SK-N-SH (cell line): ENCODE measurements at regions not wholly inside any gene's neighbourhood (a gene's known extent, or its start where the extent isn't known, plus 50 kb on each side); places are given as distances from the start of the nearest gene placed in this dataset.

ENCODE experiments used
- CTCF ChIA-PET: fragments of 300-600, 350-600 bp; formaldehyde crosslinking; extraction: SDS; loops from one replicate; lab custom pipeline; 2021; lab: Yijun Ruan, JAX
- POLR2A ChIA-PET: fragments of 350-600 bp; sonication (Branson Sonifier 250); formaldehyde crosslinking; extraction: SDS; loops from one replicate; lab custom pipeline; 2020; ENCODE audit warnings: antibody characterized with exemption, inconsistent platforms; lab: Yijun Ruan, JAX
- DNase-seq: peaks from one replicate; pipeline ENCODE4 v3.0.0; 2012
- H2AFZ ChIP-seq: fragments of 200-600 bp; sonication (generic); 2 replicates; pipeline ENCODE4 v1.8.1; 2016; ENCODE audit warnings: antibody characterized with exemption, mild to moderate bottlenecking, low read depth
- H3F3A ChIP-seq: fragments of 200-600 bp; sonication (generic); replicated peaks from 2 replicates; pipeline ENCODE3; 2016; ENCODE audit warnings: antibody characterized with exemption, mild to moderate bottlenecking; ENCODE audit not compliant: insufficient read depth
- H3K27ac ChIP-seq, 2 experiments: fragments of 200-500 bp in 1 of 2; fragments of 200-600 bp in 1 of 2; sonication (Bioruptor generic) in 1 of 2; sonication (generic), shearing (Covaris generic) in 1 of 2; 2 replicates each; pipeline versions ENCODE4 v1.5.1 to v1.6.1; 2014 to 2016; ENCODE audit warnings: low read depth in 2 of 2, inconsistent platforms in 1 of 2, low read length in 1 of 2, mild to moderate bottlenecking in 1 of 2, mixed read lengths in 1 of 2
- H3K27me3 ChIP-seq: fragments of 200-600 bp; sonication (generic), shearing (Covaris generic); 2 replicates; pipeline ENCODE4 v1.6.1; 2016; ENCODE audit warnings: mixed run types; ENCODE audit not compliant: insufficient read depth
- H3K36me3 ChIP-seq, 2 experiments: fragments of 200-500 bp in 1 of 2; fragments of 200-600 bp in 1 of 2; sonication (Bioruptor generic) in 1 of 2; sonication (generic) in 1 of 2; replicated peaks in 1 of 2; 2 replicates each; pipeline versions ENCODE3 to v1.5.1; 2014 to 2016; ENCODE audit warnings: low read length in 1 of 2, mild to moderate bottlenecking in 1 of 2; ENCODE audit not compliant: insufficient read depth in 2 of 2, control insufficient read depth in 1 of 2
- H3K4me1 ChIP-seq, 2 experiments: fragments of 200-500 bp in 1 of 2; fragments of 200-600 bp in 1 of 2; sonication (Bioruptor generic) in 1 of 2; sonication (generic), shearing (Covaris generic) in 1 of 2; 2 replicates each; pipeline versions ENCODE4 v1.5.1 to v1.6.1; 2014 to 2016; ENCODE audit warnings: low read depth in 1 of 2, low read length in 1 of 2, mixed run types in 1 of 2; ENCODE audit not compliant: insufficient read depth in 2 of 2, control insufficient read depth in 1 of 2
- H3K4me2 ChIP-seq: fragments of 200-600 bp; sonication (generic), shearing (Covaris generic); 2 replicates; pipeline ENCODE4 v1.6.1; 2017; ENCODE audit warnings: mixed run types
- H3K4me3 ChIP-seq, 2 experiments: fragments of 200-500 bp in 1 of 2; fragments of 200-600 bp in 1 of 2; sonication (Bioruptor generic) in 1 of 2; sonication (generic), shearing (Covaris generic) in 1 of 2; 2 replicates each; pipeline versions ENCODE4 v1.5.1 to v1.8.1; 2014 to 2016; ENCODE audit warnings: low read depth in 2 of 2, inconsistent platforms in 1 of 2, low read length in 1 of 2, mild to moderate bottlenecking in 1 of 2, mixed read lengths in 1 of 2, moderate library complexity in 1 of 2
- H3K79me2 ChIP-seq: fragments of 200-600 bp; sonication (generic); 2 replicates; pipeline ENCODE4 v1.8.1; 2017; ENCODE audit warnings: mild to moderate bottlenecking; ENCODE audit not compliant: insufficient read depth
- H3K9ac ChIP-seq: fragments of 200-600 bp; sonication (generic); 2 replicates; pipeline ENCODE4 v1.6.1; 2017; ENCODE audit warnings: mixed run types
- H3K9me2 ChIP-seq: fragments of 200-600 bp; sonication (generic); 2 replicates; pipeline ENCODE4 v1.6.1; 2017; ENCODE audit warnings: mixed run types
- H3K9me3 ChIP-seq: fragments of 200-600 bp; sonication (generic); 2 replicates; pipeline ENCODE4 v1.6.1; 2017; ENCODE audit warnings: mixed run types, mild to moderate bottlenecking, moderate library complexity
- H4K20me1 ChIP-seq: fragments of 200-600 bp; sonication (generic); 2 replicates; pipeline ENCODE4 v1.6.1; 2017; ENCODE audit warnings: mild to moderate bottlenecking, mixed run types; ENCODE audit not compliant: insufficient read depth
- CHD2 ChIP-seq: fragments of 150-350 bp; IDR thresholded peaks from 2 replicates; pipeline ENCODE4 v1.6.1; 2018; ENCODE audit warnings: low read length; ENCODE audit not compliant: partially characterized antibody
- CTCF ChIP-seq: fragments of 200-600 bp; sonication (generic); IDR thresholded peaks from 2 replicates; pipeline ENCODE4 v1.6.1; 2017; ENCODE audit warnings: antibody characterized with exemption, mild to moderate bottlenecking, moderate library complexity
- EZH2phosphoT487 ChIP-seq: fragments of 200-600 bp; sonication (generic); IDR thresholded peaks from 2 replicates; pipeline ENCODE4 v1.6.1; 2017; ENCODE audit warnings: low read depth, mixed run types, mild to moderate bottlenecking, antibody characterized with exemption, moderate library complexity, borderline replicate concordance
- FOXM1 ChIP-seq: IDR thresholded peaks from 2 replicates; pipeline ENCODE4 v1.4.0; 2012; ENCODE audit warnings: low read depth, mild to moderate bottlenecking
- GABPA ChIP-seq: IDR thresholded peaks from 2 replicates; pipeline ENCODE4 v1.4.0; 2012; ENCODE audit warnings: low read depth, mild to moderate bottlenecking
- GATA2 ChIP-seq: sonication (generic); formaldehyde crosslinking; IDR thresholded peaks from 2 replicates; pipeline ENCODE4 v1.5.0; 2020; ENCODE audit warnings: mild to moderate bottlenecking, missing genetic modification reagents
- JUND ChIP-seq: IDR thresholded peaks from 2 replicates; pipeline ENCODE4 v1.4.0; 2012
- MXI1 ChIP-seq: IDR thresholded peaks from 2 replicates; pipeline ENCODE4 v1.6.1; 2012; ENCODE audit warnings: mild to moderate bottlenecking, low read depth, low read length, improper control_type of control experiment
- POLR2AphosphoS5 ChIP-seq: IDR thresholded peaks from 2 replicates; pipeline ENCODE4 v1.6.1; 2012; ENCODE audit warnings: low read depth, low read length
- RAD21 ChIP-seq: IDR thresholded peaks from 2 replicates; pipeline ENCODE4 v1.6.1; 2012; ENCODE audit warnings: mild to moderate bottlenecking, low read length
- RCOR1 ChIP-seq: fragments of 150-350 bp; IDR thresholded peaks from 2 replicates; pipeline ENCODE4 v1.6.1; 2017; ENCODE audit warnings: antibody characterized with exemption, low read length
- REST ChIP-seq: IDR thresholded peaks from 2 replicates; pipeline ENCODE4 v1.6.1; 2012; ENCODE audit warnings: mild to moderate bottlenecking, low read depth, low read length, moderate library complexity
- RFX5 ChIP-seq: IDR thresholded peaks from 2 replicates; pipeline ENCODE4 v1.6.1; 2012; ENCODE audit warnings: mild to moderate bottlenecking, improper control_type of control experiment, low read length
- RXRA ChIP-seq: IDR thresholded peaks from 2 replicates; pipeline ENCODE4 v1.4.0; 2012; ENCODE audit warnings: low read depth, mild to moderate bottlenecking, borderline replicate concordance
- SIN3A ChIP-seq: IDR thresholded peaks from 2 replicates; pipeline ENCODE4 v1.6.1; 2012; ENCODE audit warnings: low read depth, mild to moderate bottlenecking, low read length, moderate library complexity, borderline replicate concordance
- SMC3 ChIP-seq: IDR thresholded peaks from 2 replicates; pipeline ENCODE4 v1.6.1; 2012; ENCODE audit warnings: low read depth, low read length, improper control_type of control experiment
- TAF1 ChIP-seq: IDR thresholded peaks from 2 replicates; pipeline ENCODE4 v1.6.1; 2012; ENCODE audit warnings: low read depth, mild to moderate bottlenecking, low read length, moderate library complexity, borderline replicate concordance
- TCF12 ChIP-seq: IDR thresholded peaks from 2 replicates; pipeline ENCODE4 v1.4.0; 2012
- ZBTB33 ChIP-seq: IDR thresholded peaks from 2 replicates; pipeline ENCODE4 v1.4.0; 2012; ENCODE audit warnings: low read depth, borderline replicate concordance
- WGBS: methylation state at CpG from one replicate; pipeline ENCODE4 v1.1.6; 2017; ENCODE audit warnings: low lambda C conversion rate; 5-methylcytosine and 5-hydroxymethylcytosine counted together
- TF ChIP-seq, protein P1 (sequence below): IDR thresholded peaks from 2 replicates; pipeline ENCODE4; 2012

- DNase-seq: no peak
- TF ChIP-seq RCOR1 (no peak), FOXM1 (no peak), EZH2phosphoT487 (no peak), SMC3 (no peak), ZBTB33 (no peak), MXI1 (no peak), JUND (no peak), CHD2 (no peak), TCF12 (no peak), CTCF (no peak)
- TF ChIP-seq, protein P1, sequence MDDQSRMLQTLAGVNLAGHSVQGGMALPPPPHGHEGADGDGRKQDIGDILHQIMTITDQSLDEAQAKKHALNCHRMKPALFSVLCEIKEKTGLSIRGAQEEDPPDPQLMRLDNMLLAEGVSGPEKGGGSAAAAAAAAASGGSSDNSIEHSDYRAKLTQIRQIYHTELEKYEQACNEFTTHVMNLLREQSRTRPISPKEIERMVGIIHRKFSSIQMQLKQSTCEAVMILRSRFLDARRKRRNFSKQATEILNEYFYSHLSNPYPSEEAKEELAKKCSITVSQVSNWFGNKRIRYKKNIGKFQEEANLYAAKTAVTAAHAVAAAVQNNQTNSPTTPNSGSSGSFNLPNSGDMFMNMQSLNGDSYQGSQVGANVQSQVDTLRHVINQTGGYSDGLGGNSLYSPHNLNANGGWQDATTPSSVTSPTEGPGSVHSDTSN: no peak
- no peaks in the 10 kb centered on the region for H4K20me1 ChIP-seq
These were observed 141.0 kb downstream of the TFAP2C start for GRCh38 chr20:56769921-56770600.

DNA sequence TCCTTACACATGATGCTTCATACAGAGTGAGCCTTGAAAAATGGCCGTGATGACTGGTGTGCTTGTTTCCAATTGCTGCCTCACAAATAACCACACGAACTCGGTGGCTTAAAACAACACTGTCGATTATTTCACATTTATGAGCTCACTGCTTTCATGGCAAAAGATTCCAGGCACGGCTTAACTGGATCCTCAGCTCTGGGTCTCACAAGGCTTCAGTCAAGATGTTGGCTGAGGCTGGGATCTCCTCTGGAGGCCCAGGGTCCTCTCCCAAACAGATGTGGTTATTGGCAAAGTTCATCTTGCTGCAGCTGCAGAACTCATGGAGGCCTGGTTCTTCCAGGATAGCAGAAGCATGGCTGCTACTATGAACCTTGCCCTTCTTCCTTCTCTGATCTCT is 144.6 kb downstream of the TFAP2C start:
- Histone ChIP-seq H3K9me2 (no peaks in the 10 kb centered on the region), H3K4me2 (no peak overlapping the region), H3K79me2 (no peaks in the 10 kb centered on the region), H2AFZ (no peak overlapping the region), H4K20me1 (no peaks in the 10 kb centered on the region), H3K27me3 (peaks cover 23% of the 10 kb centered on the region; the same call in 1 of the 2 replicates), H3K9ac (no peak overlapping the region), H3F3A (no peaks in the 10 kb centered on the region), H3K4me3 (no peak overlapping the region), H3K27ac (no peak overlapping the region), H3K9me3 (no peaks in the 10 kb centered on the region), H3K36me3 (no peaks in the 10 kb centered on the region), H3K4me1 (no peaks in the 10 kb centered on the region)
- POLR2A ChIA-PET: no interaction called here
- WGBS: 13% methylated on average over 5 of the region's 5 CpGs
- CTCF ChIA-PET: no interaction called here
- no peak for DNase-seq
- TF ChIP-seq RAD21 (no peak), EZH2phosphoT487 (no peak), RXRA (no peak), POLR2AphosphoS5 (no peak), REST (no peak), SMC3 (no peak), RFX5 (no peak), TAF1 (no peak), JUND (no peak), SIN3A (no peak), GATA2 (CRISPR knock-in tag) (no peak), MXI1 (no peak), GABPA (no peak)

More at GRCh38 chr20:56769921-56770600, 141.0 kb downstream of the TFAP2C start:
- Histone ChIP-seq H3K79me2 (no peaks in the 10 kb centered on the region), H3K9ac (no peak overlapping the region), H3K4me2 (no peak overlapping the region), H3K4me1 (no peaks in the 10 kb centered on the region), H3K4me3 (no peak overlapping the region), H2AFZ (no peak overlapping the region), H3F3A (no peaks in the 10 kb centered on the region), H3K36me3 (no peaks in the 10 kb centered on the region), H3K27me3 (peaks cover 10% of the 10 kb centered on the region; the same call in 1 of the 2 replicates), H3K27ac (no peak overlapping the region), H3K9me3 (no peaks in the 10 kb centered on the region), H3K9me2 (no peaks in the 10 kb centered on the region)
- ChIA-PET POLR2A (no interaction called here), CTCF (no interaction called here)
- WGBS: 13% methylated on average over 7 of the region's 7 CpGs
